ENCODE measurements at regions not wholly inside any gene's neighbourhood (a gene's known extent, or its start where the extent isn't known, plus 50 kb on each side); places are given as distances from the start of the nearest gene placed in this dataset.
"Not testable (repeated sequence)": the region's sequence is repeated elsewhere in the genome, so short reads cannot be mapped to it uniquely, and the experiment has no call there.

DNA sequence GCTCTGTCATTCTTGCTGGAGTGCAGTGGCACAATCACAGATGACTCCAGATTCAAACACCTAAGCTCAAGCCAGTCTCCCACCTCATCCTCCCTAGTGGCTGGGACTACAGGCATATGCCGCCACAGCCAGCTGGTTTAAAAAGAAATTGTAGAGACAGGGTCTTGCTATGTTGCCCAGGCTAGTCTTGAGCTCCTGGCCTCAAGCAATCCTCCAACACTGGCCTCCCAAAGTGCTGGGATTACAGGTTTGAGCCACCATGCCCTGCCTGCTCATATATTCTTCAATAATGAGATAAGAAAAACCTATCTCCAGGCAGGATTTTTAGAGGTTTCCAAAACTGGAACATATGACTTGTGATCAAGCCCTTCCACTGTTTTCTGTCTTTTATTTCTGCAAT is 321.4 kb downstream of the CACNA1B start:
- intact Hi-C loops (cut with micrococcal nuclease) = not testable (repeated sequence)

DNA sequence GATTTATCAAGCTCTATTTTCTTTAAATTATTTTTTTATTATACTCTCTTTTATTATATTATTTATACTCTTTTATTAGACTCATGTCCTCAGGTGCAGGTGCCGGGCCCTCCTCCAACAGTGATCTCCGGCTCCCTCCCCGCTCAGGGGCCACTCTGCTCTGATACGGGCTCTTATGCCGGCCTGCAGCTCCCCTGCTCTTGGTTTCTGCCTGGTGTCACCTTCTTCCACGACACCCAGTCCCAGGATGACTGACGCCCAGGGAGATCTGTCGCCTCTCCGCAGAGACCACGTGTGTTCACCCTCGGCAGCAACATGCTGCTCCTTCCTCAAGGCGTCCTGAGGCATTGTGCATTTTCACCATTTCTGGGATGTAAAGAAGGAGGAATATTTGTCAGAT is 322.3 kb downstream of the CACNA1B start:
- intact Hi-C loops (cut with micrococcal nuclease); RAD21 ChIA-PET (ENCODE audit: low non-redundant PET in 1 of 2, low total read pairs in 2 of 2, uncharacterized antibody in 2 of 2, unreplicated experiment in 2 of 2): not testable (repeated sequence)

More for the DNA sequence above, 321.4 kb downstream of the CACNA1B start:
- ATAC-seq; RAD21 ChIA-PET (ENCODE audit: low non-redundant PET in 1 of 2, low total read pairs in 2 of 2, uncharacterized antibody in 2 of 2, unreplicated experiment in 2 of 2); H3K79me2 ChIP-seq (ENCODE audit: insufficient read depth, low read length); H2AFZ ChIP-seq (ENCODE audit: low read depth, low read length, poor library complexity, severe bottlenecking); CTCF ChIA-PET; H3K9ac ChIP-seq (ENCODE audit: low read length); H3K27ac ChIP-seq (ENCODE audit: low read depth, low read length); H3K9me2 ChIP-seq (ENCODE audit: insufficient read depth); POLR2A ChIA-PET; H3K4me1 ChIP-seq (ENCODE audit: control insufficient read depth in 1 of 2, insufficient read depth in 2 of 2, low read length in 2 of 2); H3K4me2 ChIP-seq (ENCODE audit: low read length); H3K36me3 ChIP-seq (ENCODE audit: control insufficient read depth in 1 of 2, insufficient read depth in 2 of 2, low read length in 2 of 2); H4K20me1 ChIP-seq (ENCODE audit: insufficient read depth); DNase-seq (ENCODE audit: low read depth, low spot score); H3K27me3 ChIP-seq (ENCODE audit: insufficient read depth, low read length); BruUV-seq (replicated peaks); H3K4me3 ChIP-seq (replicated peaks in 1 of 2; ENCODE audit: low read depth in 1 of 2, low read length in 2 of 2); H3K9me3 ChIP-seq (ENCODE audit: control insufficient read depth in 1 of 2, insufficient read depth in 1 of 2, low read depth in 1 of 2, low read length in 2 of 2): not testable (repeated sequence)

GRCh38 chr9:138200481-138201142 is 323.0 kb downstream of the CACNA1B start:
- H2AFZ ChIP-seq (ENCODE audit: low read depth, low read length, poor library complexity, severe bottlenecking); H3K9me2 ChIP-seq (ENCODE audit: insufficient read depth); H3K36me3 ChIP-seq (ENCODE audit: control insufficient read depth in 1 of 2, insufficient read depth in 2 of 2, low read length in 2 of 2); H4K20me1 ChIP-seq (ENCODE audit: insufficient read depth); intact Hi-C loops (cut with micrococcal nuclease); RAD21 ChIA-PET (ENCODE audit: low non-redundant PET in 1 of 2, low total read pairs in 2 of 2, uncharacterized antibody in 2 of 2, unreplicated experiment in 2 of 2); BruUV-seq (replicated peaks); H3K27me3 ChIP-seq (ENCODE audit: insufficient read depth, low read length); ATAC-seq; DNase-seq (ENCODE audit: low read depth, low spot score); H3K9ac ChIP-seq (ENCODE audit: low read length); H3K27ac ChIP-seq (ENCODE audit: low read depth, low read length); CTCF ChIA-PET; H3K4me1 ChIP-seq (ENCODE audit: control insufficient read depth in 1 of 2, insufficient read depth in 2 of 2, low read length in 2 of 2); H3K79me2 ChIP-seq (ENCODE audit: insufficient read depth, low read length); H3K9me3 ChIP-seq (ENCODE audit: control insufficient read depth in 1 of 2, insufficient read depth in 1 of 2, low read depth in 1 of 2, low read length in 2 of 2); H3K4me3 ChIP-seq (replicated peaks in 1 of 2; ENCODE audit: low read depth in 1 of 2, low read length in 2 of 2); H3K4me2 ChIP-seq (ENCODE audit: low read length); POLR2A ChIA-PET: not testable (repeated sequence)

More for the DNA sequence above, 322.3 kb downstream of the CACNA1B start:
- CTCF ChIA-PET; H3K4me2 ChIP-seq (ENCODE audit: low read length); ATAC-seq; H3K9me3 ChIP-seq (ENCODE audit: control insufficient read depth in 1 of 2, insufficient read depth in 1 of 2, low read depth in 1 of 2, low read length in 2 of 2); H3K9me2 ChIP-seq (ENCODE audit: insufficient read depth); H2AFZ ChIP-seq (ENCODE audit: low read depth, low read length, poor library complexity, severe bottlenecking); H3K36me3 ChIP-seq (ENCODE audit: control insufficient read depth in 1 of 2, insufficient read depth in 2 of 2, low read length in 2 of 2); H3K27ac ChIP-seq (ENCODE audit: low read depth, low read length); H3K27me3 ChIP-seq (ENCODE audit: insufficient read depth, low read length); H3K9ac ChIP-seq (ENCODE audit: low read length); DNase-seq (ENCODE audit: low read depth, low spot score); BruUV-seq (replicated peaks); POLR2A ChIA-PET; H3K4me1 ChIP-seq (ENCODE audit: control insufficient read depth in 1 of 2, insufficient read depth in 2 of 2, low read length in 2 of 2); H3K79me2 ChIP-seq (ENCODE audit: insufficient read depth, low read length); H4K20me1 ChIP-seq (ENCODE audit: insufficient read depth); H3K4me3 ChIP-seq (replicated peaks in 1 of 2; ENCODE audit: low read depth in 1 of 2, low read length in 2 of 2): not testable (repeated sequence)

- H3K27ac ChIP-seq (ENCODE audit: low read depth, low read length); CTCF ChIA-PET; H3K9ac ChIP-seq (ENCODE audit: low read length); intact Hi-C loops (cut with micrococcal nuclease); H3K9me3 ChIP-seq (ENCODE audit: control insufficient read depth in 1 of 2, insufficient read depth in 1 of 2, low read depth in 1 of 2, low read length in 2 of 2); H3K4me2 ChIP-seq (ENCODE audit: low read length); H3K9me2 ChIP-seq (ENCODE audit: insufficient read depth); POLR2A ChIA-PET; H3K36me3 ChIP-seq (ENCODE audit: control insufficient read depth in 1 of 2, insufficient read depth in 2 of 2, low read length in 2 of 2); H3K4me1 ChIP-seq (ENCODE audit: control insufficient read depth in 1 of 2, insufficient read depth in 2 of 2, low read length in 2 of 2); RAD21 ChIA-PET (ENCODE audit: low non-redundant PET in 1 of 2, low total read pairs in 2 of 2, uncharacterized antibody in 2 of 2, unreplicated experiment in 2 of 2); H4K20me1 ChIP-seq (ENCODE audit: insufficient read depth); H3K79me2 ChIP-seq (ENCODE audit: insufficient read depth, low read length); H2AFZ ChIP-seq (ENCODE audit: low read depth, low read length, poor library complexity, severe bottlenecking); BruUV-seq (replicated peaks); H3K4me3 ChIP-seq (replicated peaks in 1 of 2; ENCODE audit: low read depth in 1 of 2, low read length in 2 of 2); ATAC-seq; DNase-seq (ENCODE audit: low read depth, low spot score); H3K27me3 ChIP-seq (ENCODE audit: insufficient read depth, low read length): not testable (repeated sequence)
These were observed 323.7 kb downstream of the CACNA1B start for GRCh38 chr9:138201167-138201889.
